GM12874 (cell line): ENCODE measurements at regions not wholly inside any gene's neighbourhood (a gene's known extent, or its start where the extent isn't known, plus 50 kb on each side); places are given as distances from the start of the nearest gene placed in this dataset.

Source experiments
- TF ChIP-seq, protein P1 (sequence below): IDR thresholded peaks from 2 replicates; pipeline ENCODE4 v1.5.1; 2011; ENCODE audit warnings: low read depth, mild to moderate bottlenecking, control low read depth, low read length, moderate library complexity; ENCODE audit not compliant: insufficient read depth

- TF ChIP-seq, protein P1, sequence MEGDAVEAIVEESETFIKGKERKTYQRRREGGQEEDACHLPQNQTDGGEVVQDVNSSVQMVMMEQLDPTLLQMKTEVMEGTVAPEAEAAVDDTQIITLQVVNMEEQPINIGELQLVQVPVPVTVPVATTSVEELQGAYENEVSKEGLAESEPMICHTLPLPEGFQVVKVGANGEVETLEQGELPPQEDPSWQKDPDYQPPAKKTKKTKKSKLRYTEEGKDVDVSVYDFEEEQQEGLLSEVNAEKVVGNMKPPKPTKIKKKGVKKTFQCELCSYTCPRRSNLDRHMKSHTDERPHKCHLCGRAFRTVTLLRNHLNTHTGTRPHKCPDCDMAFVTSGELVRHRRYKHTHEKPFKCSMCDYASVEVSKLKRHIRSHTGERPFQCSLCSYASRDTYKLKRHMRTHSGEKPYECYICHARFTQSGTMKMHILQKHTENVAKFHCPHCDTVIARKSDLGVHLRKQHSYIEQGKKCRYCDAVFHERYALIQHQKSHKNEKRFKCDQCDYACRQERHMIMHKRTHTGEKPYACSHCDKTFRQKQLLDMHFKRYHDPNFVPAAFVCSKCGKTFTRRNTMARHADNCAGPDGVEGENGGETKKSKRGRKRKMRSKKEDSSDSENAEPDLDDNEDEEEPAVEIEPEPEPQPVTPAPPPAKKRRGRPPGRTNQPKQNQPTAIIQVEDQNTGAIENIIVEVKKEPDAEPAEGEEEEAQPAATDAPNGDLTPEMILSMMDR = no peak
Measured at GRCh38 chr20:23267909-23268308, 82.7 kb upstream of the NXT1 start.

- TF ChIP-seq, protein P1 = no peak
Measured at GRCh38 chr20:23266530-23267398, 83.8 kb upstream of the NXT1 start.

DNA sequence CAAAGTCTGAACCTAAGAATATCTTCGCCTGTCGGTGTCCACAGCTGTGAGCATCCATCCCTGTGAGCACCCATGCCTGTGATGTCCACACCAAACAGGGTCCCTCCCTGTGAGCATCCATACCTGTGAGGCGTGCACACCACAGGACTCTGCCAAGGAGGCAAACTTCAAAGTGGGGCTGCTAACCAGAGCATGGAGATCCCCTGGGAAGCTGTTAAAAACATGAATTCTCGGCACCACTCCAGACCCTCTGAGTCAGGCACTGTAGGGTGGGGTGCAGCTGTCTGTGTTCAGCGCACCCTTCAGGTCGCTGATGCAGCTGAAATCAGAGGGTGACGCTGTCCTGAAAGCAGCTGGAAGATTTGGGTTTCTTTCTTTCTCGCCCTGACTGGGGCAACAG lies 85.4 kb upstream of the NXT1 start:
- TF ChIP-seq, protein P1 = no peak

GRCh38 chr20:23264545-23264944 lies 86.0 kb upstream of the NXT1 start:
- TF ChIP-seq, protein P1 = no peak

DNA sequence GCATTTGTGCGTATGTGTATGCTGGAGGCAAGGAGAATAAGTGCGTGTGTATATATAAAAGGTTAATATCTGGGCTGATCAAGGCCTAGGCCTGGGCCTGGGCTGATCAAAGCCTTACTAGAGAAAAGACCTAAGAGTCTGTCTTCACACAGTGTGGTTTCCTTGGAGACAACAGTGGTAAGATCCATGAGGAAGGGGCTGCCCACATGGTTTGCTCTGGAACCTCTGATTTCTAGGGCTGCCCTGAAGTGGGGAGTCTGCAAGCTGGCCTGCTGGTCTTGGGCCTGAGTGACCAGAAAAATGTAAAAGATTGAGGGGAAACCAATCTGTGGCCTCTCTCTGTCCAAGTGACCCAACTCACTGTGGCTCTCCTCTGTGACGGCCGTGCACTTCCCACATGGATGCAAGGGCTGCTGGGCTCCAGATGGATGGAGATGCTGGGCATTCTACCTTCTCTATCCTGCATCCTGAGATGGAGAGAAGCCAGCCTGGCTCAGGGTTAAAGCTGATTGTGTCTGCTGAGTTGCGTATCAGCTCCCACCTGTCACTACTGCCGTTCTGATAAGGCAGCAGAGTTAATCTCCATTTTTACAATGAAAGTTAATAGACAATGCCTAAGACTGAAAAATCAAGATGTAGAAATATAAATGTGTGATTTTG lies 90.3 kb upstream of the NXT1 start:
- TF ChIP-seq, protein P1 = no peak

DNA sequence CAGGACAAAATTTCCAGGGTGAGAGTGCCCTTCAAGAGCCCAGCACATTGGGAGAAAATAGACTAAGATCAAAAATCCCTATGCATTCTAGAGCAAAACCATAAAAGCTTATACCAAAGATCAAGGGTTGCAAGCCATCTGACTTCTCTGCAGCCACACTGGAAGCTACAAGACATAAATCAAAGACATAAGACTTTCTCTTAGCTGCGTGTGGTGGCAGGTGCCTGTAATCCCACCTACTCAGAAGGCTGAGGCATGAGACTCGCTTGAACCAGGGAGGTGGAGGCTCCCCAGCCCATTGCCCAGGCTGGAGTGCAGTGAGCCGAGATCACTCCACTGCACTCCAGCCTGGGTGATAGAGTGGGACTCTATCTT lies 91.9 kb upstream of the NXT1 start:
- TF ChIP-seq, protein P1 = no peak

GRCh38 chr20:23257848-23258746 lies 92.5 kb upstream of the NXT1 start:
- TF ChIP-seq, protein P1 = no peak
